ENCODE measurements at regions not wholly inside any gene's neighbourhood (a gene's known extent, or its start where the extent isn't known, plus 50 kb on each side); places are given as distances from the start of the nearest gene placed in this dataset.

- no peaks in the 10 kb centered on the region for H3K27me3 ChIP-seq (ENCODE audit: low read depth)
- no peak for TF ChIP-seq CTCF (IDR thresholded peaks at IDR 0.05)
- no peaks in the 10 kb centered on the region for H3K4me1 ChIP-seq
- no peak overlapping the region for H3K4me3 ChIP-seq
- no peaks in the 10 kb centered on the region for H3K9me3 ChIP-seq
- ATAC-seq (no peak), DNase-seq (no peak)
- intact Hi-C loops (cut with DNase I) = no loop called here
- no peak overlapping the region for H3K27ac ChIP-seq
- H3K36me3 ChIP-seq = no peaks in the 10 kb centered on the region
These were observed 63.1 kb downstream of the MTNR1B start for GRCh38 chr11:93032580-93032979.

- no peak overlapping the region for H3K4me3 ChIP-seq
- no peak for TF ChIP-seq CTCF (IDR thresholded peaks at IDR 0.05)
- no peak for ATAC-seq
- H3K4me1 ChIP-seq = no peaks in the 10 kb centered on the region
- DNase-seq = no peak
- H3K27me3 ChIP-seq (ENCODE audit: low read depth) = no peaks in the 10 kb centered on the region
- no peaks in the 10 kb centered on the region for H3K9me3 ChIP-seq
- intact Hi-C loops (cut with DNase I) = no loop called here
- H3K36me3 ChIP-seq = no peaks in the 10 kb centered on the region
- H3K27ac ChIP-seq = no peak overlapping the region
These were observed 63.6 kb downstream of the MTNR1B start for GRCh38 chr11:93033093-93033492.

GRCh38 chr11:93034031-93034722 is 64.7 kb downstream of the MTNR1B start:
- H3K27ac ChIP-seq = no peak overlapping the region
- H3K9me3 ChIP-seq = no peaks in the 10 kb centered on the region
- ATAC-seq (no peak), DNase-seq (no peak)
- intact Hi-C loops (cut with DNase I) = no loop called here
- no peaks in the 10 kb centered on the region for H3K4me1 ChIP-seq
- no peaks in the 10 kb centered on the region for H3K27me3 ChIP-seq (ENCODE audit: low read depth)
- TF ChIP-seq CTCF (IDR thresholded peaks at IDR 0.05) = no peak
- no peaks in the 10 kb centered on the region for H3K36me3 ChIP-seq
- H3K4me3 ChIP-seq = no peak overlapping the region

- Histone ChIP-seq H3K4me3 (no peak overlapping the region), H3K27ac (no peak overlapping the region), H3K4me1 (no peaks in the 10 kb centered on the region)
These were observed 65.2 kb downstream of the MTNR1B start for GRCh38 chr11:93034723-93035039.

GRCh38 chr11:93038521-93038920 is 69.1 kb downstream of the MTNR1B start:
- DNase-seq = no peak
- no peak overlapping the region for H3K4me3 ChIP-seq
- no peaks in the 10 kb centered on the region for H3K4me1 ChIP-seq
- H3K36me3 ChIP-seq = no peaks in the 10 kb centered on the region
- ATAC-seq = no peak
- H3K27ac ChIP-seq = no peak overlapping the region
- intact Hi-C loops (cut with DNase I) = no loop called here
- no peaks in the 10 kb centered on the region for H3K9me3 ChIP-seq
- no peak for TF ChIP-seq CTCF (IDR thresholded peaks at IDR 0.05)
- no peaks in the 10 kb centered on the region for H3K27me3 ChIP-seq (ENCODE audit: low read depth)

More at GRCh38 chr11:93034723-93035039, 65.2 kb downstream of the MTNR1B start:
- DNase-seq = no peak
- H3K36me3 ChIP-seq = no peaks in the 10 kb centered on the region
- ATAC-seq = no peak
- H3K27me3 ChIP-seq (ENCODE audit: low read depth) = no peaks in the 10 kb centered on the region
- intact Hi-C loops (cut with DNase I) = no loop called here
- no peaks in the 10 kb centered on the region for H3K9me3 ChIP-seq
- no peak for TF ChIP-seq CTCF (IDR thresholded peaks at IDR 0.05)

All from lower lobe of right lung (tissue), 2 donors.